ENCODE measurements at regions not wholly inside any gene's neighbourhood (a gene's known extent, or its start where the extent isn't known, plus 50 kb on each side); places are given as distances from the start of the nearest gene placed in this dataset.

- no peak for DNase-seq (ENCODE audit: low spot score)
Observed at GRCh38 chr18:39666541-39666940, 2100.9 kb upstream of the CELF4 start.

GRCh38 chr18:39661856-39662366 is 2096.3 kb upstream of the CELF4 start:
- DNase-seq (ENCODE audit: low spot score) = no peak

- DNase-seq (ENCODE audit: low spot score) = no peak
Observed at GRCh38 chr18:39660141-39660540, 2094.5 kb upstream of the CELF4 start.

- no peak for DNase-seq (ENCODE audit: low spot score)
Observed at GRCh38 chr18:39655341-39655740, 2089.7 kb upstream of the CELF4 start.

DNA sequence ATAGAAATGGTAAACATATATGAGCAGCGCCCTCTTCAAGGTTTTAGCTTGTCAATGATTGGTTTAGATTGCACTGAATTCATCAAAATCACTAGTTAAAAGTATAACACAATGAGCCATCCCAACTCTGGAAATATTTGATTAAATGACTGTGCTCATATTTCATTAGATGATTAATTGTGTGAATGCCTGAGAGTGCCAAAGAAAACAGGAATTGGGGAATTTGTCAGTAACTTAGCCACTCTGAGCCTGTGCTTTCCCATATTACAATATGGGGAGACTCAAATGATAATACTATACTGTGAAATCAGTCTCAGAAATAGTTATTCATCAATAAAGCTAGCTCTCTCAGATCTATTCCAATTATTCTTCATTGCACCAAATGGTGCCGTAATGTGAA is 2087.6 kb upstream of the CELF4 start:
- DNase-seq (ENCODE audit: low spot score) = no peak

GRCh38 chr18:39648616-39649015 is 2083.0 kb upstream of the CELF4 start:
- no peak for DNase-seq (ENCODE audit: low spot score)

DNA sequence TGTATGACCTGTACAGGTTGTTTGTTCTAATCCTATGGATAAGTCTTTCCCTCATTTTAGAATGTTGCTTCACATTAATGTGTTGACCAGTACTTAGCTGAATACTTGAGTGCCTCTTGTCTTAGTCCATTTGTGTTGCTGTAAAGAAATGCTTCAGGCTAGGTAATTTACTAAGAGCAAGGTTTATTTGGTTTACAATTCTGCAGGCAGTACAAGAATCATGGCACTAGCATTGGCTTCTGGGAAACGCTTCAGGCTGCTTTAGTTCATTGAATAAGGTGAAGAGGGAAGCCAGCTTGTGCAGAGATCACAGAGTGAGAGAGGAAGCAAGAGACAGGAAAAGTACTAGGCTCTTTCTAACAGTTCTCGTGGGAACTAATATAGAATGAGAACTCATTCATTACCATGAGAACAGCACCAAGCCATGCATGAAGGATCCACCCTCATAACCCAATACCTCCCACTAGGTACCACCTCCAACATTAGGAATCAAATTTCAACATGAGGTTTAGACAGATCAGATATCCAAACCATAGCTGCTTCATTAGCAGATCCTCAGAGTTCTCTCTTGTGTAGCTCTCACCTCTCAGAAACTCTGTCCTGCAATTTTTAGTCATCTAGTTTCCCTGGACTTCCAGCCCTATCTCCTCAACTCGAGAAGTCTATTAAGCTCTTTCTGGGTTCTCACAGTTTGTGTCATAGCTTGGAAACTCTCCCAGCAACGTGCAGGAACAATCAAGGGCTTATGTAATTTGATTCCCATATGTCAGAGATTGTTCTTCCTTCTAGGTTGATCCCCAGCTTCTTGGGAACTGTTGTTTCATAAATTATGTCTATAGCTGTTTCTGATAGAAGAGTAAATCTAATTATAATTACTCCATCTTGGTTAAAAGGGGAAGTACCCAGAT is 2082.3 kb upstream of the CELF4 start:
- no peak for DNase-seq (ENCODE audit: low spot score)

- no peak for DNase-seq (ENCODE audit: low spot score)
Observed at GRCh38 chr18:39638224-39638623, 2072.6 kb upstream of the CELF4 start.

GRCh38 chr18:39636931-39637330 is 2071.3 kb upstream of the CELF4 start:
- DNase-seq (ENCODE audit: low spot score) = no peak

DNA sequence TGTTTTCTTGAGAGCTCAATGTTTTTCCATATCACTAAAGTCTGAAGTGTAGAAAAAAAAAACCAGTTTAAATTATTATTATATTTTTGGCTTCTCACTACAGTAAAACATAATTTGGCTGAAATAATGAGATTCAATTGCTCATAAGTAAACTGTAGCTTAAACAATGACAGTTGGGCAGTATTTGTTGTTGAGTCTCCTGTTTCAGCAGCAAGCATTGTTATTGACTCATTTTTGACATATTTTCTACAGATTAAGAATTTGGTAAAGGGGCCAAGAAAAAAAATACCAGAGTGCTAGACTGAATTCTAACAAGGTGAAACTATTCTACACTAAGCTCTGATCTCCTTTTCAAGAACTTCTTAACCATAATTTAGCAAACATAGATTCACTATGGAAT is 2070.4 kb upstream of the CELF4 start:
- no peak for DNase-seq (ENCODE audit: low spot score)

DNA sequence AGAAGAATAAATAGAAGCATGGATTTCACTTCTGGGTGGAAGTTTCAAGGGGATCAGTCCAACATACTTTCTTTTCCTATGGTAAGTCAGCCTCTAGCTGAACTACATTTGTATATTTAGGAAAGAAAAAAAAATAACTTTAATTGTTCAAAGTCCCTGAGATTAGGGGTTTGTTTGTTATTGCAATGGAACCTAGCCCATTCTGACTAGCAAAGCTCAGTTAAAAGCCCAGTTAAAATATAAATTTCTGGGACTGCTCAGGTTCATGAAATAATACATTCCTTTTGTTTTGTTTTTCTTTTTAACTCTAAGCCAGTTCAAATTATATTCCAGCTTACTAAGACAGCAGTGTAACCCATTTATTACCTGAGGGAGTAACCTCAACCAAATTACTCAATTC is 2069.6 kb upstream of the CELF4 start:
- DNase-seq (ENCODE audit: low spot score) = no peak

- DNase-seq (ENCODE audit: low spot score) = no peak
Observed at GRCh38 chr18:39627936-39628335, 2062.3 kb upstream of the CELF4 start.

- DNase-seq (ENCODE audit: low spot score) = no peak
Observed at GRCh38 chr18:39624961-39625360, 2059.4 kb upstream of the CELF4 start.

- DNase-seq (ENCODE audit: low spot score) = no peak
Observed at GRCh38 chr18:39622431-39622830, 2056.8 kb upstream of the CELF4 start.

DNA sequence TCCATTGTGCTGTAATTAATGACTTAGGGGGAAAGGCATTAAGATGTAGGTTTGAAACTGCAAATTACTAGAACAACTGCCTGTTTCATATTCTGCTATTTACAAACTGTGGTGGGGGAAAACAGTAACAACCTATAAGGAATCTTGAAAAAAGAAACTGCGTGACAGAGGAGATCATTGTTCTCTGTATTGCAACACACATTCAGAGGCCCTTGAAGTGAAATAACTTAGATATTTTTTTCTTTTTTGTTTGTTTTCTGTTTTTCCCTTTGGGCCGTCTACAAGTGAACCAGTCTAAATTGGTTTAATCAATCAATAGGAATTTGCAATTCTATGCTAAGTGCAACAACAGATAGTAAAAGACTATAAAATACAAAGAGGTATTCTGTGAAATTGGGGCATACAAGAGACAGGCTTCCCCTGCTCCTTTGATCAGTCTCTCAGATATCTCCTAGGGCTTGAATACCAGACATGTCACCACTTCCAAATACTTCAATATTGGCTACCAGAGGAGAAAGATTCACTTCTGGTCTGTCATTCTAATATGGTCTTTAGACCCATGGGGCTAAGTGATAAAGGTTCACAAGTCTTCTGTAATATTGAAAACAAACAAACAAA is 2055.1 kb upstream of the CELF4 start:
- DNase-seq (ENCODE audit: low spot score) = no peak

- no peak for DNase-seq (ENCODE audit: low spot score)
Observed at GRCh38 chr18:39618265-39619003, 2052.8 kb upstream of the CELF4 start.

GRCh38 chr18:39611381-39612100 is 2045.9 kb upstream of the CELF4 start:
- no peak for DNase-seq (ENCODE audit: low spot score)

GRCh38 chr18:39607034-39607433 is 2041.4 kb upstream of the CELF4 start:
- DNase-seq (ENCODE audit: low spot score) = no peak

GRCh38 chr18:39604836-39605235 is 2039.2 kb upstream of the CELF4 start:
- DNase-seq (ENCODE audit: low spot score) = no peak

GRCh38 chr18:39602131-39602530 is 2036.5 kb upstream of the CELF4 start:
- DNase-seq (ENCODE audit: low spot score) = no peak

- DNase-seq (ENCODE audit: low spot score) = no peak
Observed at GRCh38 chr18:39600894-39601293, 2035.3 kb upstream of the CELF4 start.

GRCh38 chr18:39599251-39599650 is 2033.7 kb upstream of the CELF4 start:
- no peak for DNase-seq (ENCODE audit: low spot score)

Measured in kidney capillary endothelial cell (primary cell).